ENCODE measurements at regions not wholly inside any gene's neighbourhood (a gene's known extent, or its start where the extent isn't known, plus 50 kb on each side); places are given as distances from the start of the nearest gene placed in this dataset.

DNA sequence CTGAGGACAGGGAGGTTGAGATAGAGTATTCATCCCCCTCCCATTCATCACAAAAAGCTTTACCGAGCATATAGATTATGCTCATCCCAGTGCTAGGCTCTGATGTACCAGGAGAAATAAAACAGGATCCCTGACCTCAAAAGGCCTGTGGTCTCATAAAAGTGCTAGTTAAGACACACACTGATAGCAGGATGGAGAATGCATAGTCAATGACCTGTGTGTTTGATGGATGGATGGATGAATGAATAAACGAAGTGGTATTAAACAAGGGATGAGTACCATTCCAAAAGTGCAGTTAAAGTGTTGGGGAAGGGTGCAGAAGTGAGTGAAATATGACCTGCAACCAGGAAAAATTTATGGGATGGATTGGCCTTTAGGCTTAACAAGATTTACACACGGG, 133.9 kb upstream of the NUDT7 start:
- Histone ChIP-seq H3K4me3 (no peak overlapping the region), H3K27ac (no peak overlapping the region), H3K4me1 (no peaks in the 10 kb centered on the region), H3K27me3 (ENCODE audit: low read depth) (no peaks in the 10 kb centered on the region), H3K36me3 (no peaks in the 10 kb centered on the region), H3K9me3 (no peaks in the 10 kb centered on the region)
- DNase-seq (no peak), ATAC-seq (no peak)
- TF ChIP-seq, protein P1, sequence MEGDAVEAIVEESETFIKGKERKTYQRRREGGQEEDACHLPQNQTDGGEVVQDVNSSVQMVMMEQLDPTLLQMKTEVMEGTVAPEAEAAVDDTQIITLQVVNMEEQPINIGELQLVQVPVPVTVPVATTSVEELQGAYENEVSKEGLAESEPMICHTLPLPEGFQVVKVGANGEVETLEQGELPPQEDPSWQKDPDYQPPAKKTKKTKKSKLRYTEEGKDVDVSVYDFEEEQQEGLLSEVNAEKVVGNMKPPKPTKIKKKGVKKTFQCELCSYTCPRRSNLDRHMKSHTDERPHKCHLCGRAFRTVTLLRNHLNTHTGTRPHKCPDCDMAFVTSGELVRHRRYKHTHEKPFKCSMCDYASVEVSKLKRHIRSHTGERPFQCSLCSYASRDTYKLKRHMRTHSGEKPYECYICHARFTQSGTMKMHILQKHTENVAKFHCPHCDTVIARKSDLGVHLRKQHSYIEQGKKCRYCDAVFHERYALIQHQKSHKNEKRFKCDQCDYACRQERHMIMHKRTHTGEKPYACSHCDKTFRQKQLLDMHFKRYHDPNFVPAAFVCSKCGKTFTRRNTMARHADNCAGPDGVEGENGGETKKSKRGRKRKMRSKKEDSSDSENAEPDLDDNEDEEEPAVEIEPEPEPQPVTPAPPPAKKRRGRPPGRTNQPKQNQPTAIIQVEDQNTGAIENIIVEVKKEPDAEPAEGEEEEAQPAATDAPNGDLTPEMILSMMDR (IDR thresholded peaks at IDR 0.05): no peak
- intact Hi-C loops (cut with DNase I): no loop called here

GRCh38 chr16:77589071-77589765, 133.1 kb upstream of the NUDT7 start:
- TF ChIP-seq, protein P1 (IDR thresholded peaks at IDR 0.05): no peak
- H3K27me3 ChIP-seq (ENCODE audit: low read depth): no peaks in the 10 kb centered on the region
- no peak overlapping the region for H3K4me3 ChIP-seq
- no peak overlapping the region for H3K27ac ChIP-seq
- intact Hi-C loops (cut with DNase I): no loop called here
- ATAC-seq: no peak
- H3K9me3 ChIP-seq: no peaks in the 10 kb centered on the region
- no peak for DNase-seq
- H3K36me3 ChIP-seq: no peaks in the 10 kb centered on the region
- no peaks in the 10 kb centered on the region for H3K4me1 ChIP-seq

GRCh38 chr16:77590707-77591106, 131.6 kb upstream of the NUDT7 start:
- Histone ChIP-seq H3K27me3 (ENCODE audit: low read depth) (no peaks in the 10 kb centered on the region), H3K9me3 (no peaks in the 10 kb centered on the region), H3K4me3 (no peak overlapping the region), H3K36me3 (no peaks in the 10 kb centered on the region), H3K4me1 (peaks cover 9% of the 10 kb centered on the region), H3K27ac (no peak overlapping the region)
- TF ChIP-seq, protein P1 (IDR thresholded peaks at IDR 0.05): no peak
- ATAC-seq (no peak), DNase-seq (no peak)
- intact Hi-C loops (cut with DNase I): no loop called here

DNA sequence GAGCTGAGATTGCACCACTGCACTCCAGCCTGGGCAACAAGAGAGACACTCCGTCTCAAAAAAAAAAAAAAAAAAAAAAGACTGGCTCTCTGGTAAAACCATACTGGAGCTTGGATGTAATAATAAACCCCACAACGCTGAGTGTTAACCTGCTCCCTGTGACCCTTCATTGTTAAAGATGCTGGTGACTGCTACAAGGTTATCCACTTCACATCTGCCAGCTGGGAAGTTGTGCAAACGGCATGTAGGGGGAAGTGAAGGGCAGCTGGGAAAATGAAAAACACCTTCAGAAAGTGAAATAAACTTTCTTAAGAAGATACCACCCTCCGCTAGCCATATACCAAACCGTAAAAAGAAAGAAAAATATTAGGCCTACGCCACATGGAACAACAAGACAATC, 131.0 kb upstream of the NUDT7 start:
- H3K27me3 ChIP-seq (ENCODE audit: low read depth): no peaks in the 10 kb centered on the region
- H3K27ac ChIP-seq: no peak overlapping the region
- intact Hi-C loops (cut with DNase I): no loop called here
- H3K4me3 ChIP-seq: no peak overlapping the region
- H3K36me3 ChIP-seq: no peaks in the 10 kb centered on the region
- DNase-seq (no peak), ATAC-seq (no peak)
- no peaks in the 10 kb centered on the region for H3K9me3 ChIP-seq
- TF ChIP-seq, protein P1 (IDR thresholded peaks at IDR 0.05): no peak
- peaks cover 9% of the 10 kb centered on the region for H3K4me1 ChIP-seq

DNA sequence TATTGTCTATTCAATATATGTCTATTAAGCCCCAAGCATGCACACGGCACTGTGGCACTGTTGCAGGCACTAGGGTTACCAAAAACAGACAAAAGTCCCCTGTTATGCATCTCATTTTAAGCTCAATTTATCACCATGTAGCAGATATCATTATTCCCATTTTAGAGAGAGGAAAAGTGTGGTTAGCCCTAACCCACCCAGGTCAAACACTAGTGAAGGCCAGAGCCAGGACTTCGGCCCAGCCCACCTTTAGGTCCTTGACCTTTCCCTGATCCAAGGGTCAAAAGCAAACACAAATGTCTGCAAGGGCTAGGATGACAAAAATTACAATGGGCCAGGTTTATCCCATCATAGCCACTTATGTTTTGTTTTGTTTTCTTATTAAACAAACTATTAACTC, 130.3 kb upstream of the NUDT7 start:
- Histone ChIP-seq H3K27me3 (ENCODE audit: low read depth) (no peaks in the 10 kb centered on the region), H3K9me3 (no peaks in the 10 kb centered on the region), H3K36me3 (no peaks in the 10 kb centered on the region), H3K4me3 (no peak overlapping the region), H3K4me1 (peaks cover 9% of the 10 kb centered on the region), H3K27ac (no peak overlapping the region)
- ATAC-seq (no peak), DNase-seq (no peak)
- intact Hi-C loops (cut with DNase I): no loop called here
- TF ChIP-seq, protein P1 (IDR thresholded peaks at IDR 0.05): no peak

All from lower lobe of right lung (tissue), 2 donors.